ENCODE measurements at regions not wholly inside any gene's neighbourhood (a gene's known extent, or its start where the extent isn't known, plus 50 kb on each side); places are given as distances from the start of the nearest gene placed in this dataset.
"Not testable (repeated sequence)": the region's sequence is repeated elsewhere in the genome, so short reads cannot be mapped to it uniquely, and the experiment has no call there.

DNA sequence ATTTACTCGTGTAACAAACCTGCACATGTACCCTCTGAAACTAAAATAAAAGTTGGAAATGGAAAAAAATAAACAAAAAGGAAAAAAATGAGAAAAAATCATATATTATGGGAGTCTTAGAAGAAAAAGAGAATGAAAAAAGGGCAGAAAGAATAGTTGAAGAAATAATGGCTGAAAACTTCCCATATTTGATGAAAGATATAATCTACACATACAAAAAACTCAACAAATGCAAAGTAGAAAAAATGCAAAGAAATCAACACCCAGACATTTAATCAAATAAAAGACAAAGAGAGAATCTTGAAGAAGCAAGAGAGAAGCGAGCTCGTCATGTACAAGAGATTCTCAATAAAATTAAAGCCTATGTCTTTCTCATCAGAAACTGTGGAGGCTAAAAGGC lies 73.8 kb downstream of the SLC25A46 start:
- DNase-seq, result no peak

DNA sequence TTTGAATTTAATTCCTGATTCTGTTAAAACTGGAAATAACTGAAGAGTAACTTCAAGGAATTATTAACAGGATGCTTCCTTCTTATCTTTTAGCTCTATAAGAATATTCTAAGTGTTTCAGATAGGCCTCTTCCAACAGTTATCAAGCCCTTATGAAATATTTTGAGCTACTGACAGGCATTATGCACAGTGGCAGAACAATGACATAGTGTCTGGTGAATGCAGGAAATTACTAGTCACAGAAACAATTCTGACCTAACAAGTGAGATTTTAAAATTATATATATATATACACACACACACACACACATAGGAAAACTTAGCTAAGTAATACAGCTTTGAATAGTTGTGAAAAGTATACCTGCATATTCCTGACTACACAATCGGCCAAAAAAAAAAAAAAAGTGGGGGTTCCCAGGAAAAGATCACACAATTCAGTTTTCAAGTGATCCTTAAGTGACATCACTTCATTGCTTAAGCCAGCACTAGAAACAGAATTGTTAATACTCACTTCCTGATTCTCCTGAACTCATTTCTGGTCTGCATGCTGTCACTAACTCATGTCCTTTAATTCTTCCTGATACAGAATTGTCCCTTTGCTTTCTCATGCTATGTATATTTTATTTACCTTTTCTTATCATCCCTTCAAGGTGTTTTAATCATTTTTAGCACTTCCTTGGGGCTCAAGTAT lies 77.3 kb downstream of the SLC25A46 start:
- no peak for DNase-seq

DNA sequence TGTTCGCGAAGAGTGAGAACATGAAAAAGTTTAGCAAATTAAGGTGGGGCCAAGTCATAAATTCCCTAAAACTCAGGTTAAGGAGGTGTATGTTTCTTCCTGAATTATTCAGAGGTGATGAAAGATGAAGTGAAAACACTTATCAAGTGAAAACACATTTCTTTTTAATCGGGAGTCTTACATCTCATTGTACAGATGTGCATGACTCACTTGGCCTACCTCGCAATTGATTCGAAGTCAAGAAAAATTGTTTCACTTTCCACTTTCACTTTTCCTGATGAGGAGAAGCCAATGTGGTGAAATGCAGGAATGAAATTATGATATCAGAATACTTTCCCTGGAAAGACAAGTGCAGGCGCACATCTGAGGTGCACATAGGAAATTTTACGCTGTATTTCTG lies 78.7 kb downstream of the SLC25A46 start:
- no peak for DNase-seq

DNA sequence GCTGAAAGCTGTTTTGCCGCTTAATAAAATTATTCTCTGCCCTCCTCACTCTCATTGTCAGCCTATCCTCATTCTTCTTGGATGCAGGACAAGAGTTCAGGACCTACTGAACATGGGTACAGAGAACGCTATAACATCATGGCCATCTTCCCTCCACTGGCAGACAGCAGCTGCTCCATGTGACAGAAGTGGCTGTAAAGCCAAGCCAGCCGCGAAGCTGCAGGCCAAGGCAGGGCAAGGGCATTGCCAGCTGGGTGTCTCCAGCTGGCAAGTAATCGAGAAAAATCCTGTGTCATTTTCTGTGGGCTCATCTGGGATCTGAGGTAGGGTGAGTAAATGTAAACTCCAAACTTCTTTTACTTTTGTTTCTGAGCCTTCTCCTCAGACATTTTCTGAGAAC lies 84.8 kb downstream of the SLC25A46 start:
- no peak for DNase-seq

DNA sequence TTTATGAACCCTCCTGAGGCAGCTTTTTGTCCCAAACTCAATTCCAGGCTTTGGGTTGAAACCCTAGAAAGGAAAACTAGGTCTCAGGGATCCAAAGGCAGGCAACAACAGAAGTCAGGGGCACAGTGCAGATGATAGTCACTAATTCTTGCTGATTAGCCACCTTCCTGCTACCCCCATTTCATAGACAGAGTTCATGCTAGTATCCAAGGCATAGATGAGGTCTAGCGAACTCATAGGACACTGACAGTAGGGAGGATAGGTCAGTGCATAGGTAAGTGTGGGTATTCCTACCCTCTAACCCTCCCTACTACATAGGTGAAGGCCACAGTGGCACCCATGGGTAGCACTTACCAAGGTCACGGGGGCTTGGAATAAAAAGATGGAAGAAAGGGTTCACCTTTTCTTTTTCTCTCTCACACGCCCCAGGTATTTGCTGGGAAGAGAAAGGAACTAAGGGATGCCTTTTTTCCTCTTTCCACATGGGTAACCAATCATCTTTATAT lies 86.2 kb downstream of the SLC25A46 start:
- no peak for DNase-seq

DNA sequence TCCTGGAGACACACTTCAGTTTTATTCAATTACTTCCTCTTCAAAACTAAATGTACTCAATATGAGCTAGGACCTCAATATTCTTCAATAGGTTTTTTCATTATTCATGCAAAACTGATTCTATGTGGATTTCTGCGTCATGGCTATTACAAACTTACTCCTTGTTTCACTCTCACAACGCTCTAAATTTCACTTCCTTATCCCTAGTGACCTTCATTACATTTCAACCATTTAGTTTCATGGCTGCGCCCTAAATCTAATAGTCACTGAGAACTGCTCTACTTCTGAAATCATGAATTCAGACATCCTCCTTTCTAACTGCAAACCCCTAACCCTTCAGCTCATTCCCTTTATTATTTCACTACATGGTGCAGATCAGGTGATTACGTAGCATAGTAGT lies 93.9 kb downstream of the SLC25A46 start:
- DNase-seq, result no peak

DNA sequence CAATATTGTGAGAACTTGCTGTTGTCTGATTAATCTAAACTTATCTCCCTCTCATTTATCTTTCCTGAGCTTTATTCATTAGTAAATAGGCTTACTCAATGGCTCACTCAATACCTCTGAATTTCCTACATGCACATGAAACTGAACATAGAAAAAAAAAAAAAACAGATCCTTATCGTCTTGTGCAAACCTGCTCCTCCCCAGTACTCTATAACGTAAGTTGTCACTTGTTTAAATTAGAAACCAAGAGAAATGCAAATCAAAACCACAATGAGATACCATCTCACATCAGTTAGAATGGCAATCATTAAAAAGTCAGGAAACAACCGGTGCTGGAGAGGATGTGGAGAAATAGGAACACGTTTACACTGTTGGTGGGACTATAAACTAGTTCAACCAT lies 96.1 kb downstream of the SLC25A46 start:
- DNase-seq, result not testable (repeated sequence)

DNA sequence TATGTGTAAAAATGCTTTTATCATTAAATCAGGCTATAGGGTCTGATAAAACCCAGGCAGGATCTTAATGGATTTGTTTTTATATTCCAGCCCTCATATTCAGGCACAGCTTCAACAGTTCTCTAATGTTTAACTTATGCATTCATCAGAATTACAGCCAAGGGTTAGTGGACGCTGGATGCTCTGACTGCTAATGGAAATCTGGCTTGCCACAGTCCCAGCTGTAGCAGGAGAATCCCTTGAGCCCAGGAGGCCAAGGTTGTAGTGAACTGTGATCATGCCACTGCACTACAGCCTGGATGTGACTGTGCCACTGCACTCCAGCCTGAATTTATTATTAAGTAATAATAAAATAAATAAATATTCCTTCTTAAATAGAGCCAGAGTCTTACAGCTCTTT lies 98.0 kb downstream of the SLC25A46 start:
- DNase-seq, result no peak

DNA sequence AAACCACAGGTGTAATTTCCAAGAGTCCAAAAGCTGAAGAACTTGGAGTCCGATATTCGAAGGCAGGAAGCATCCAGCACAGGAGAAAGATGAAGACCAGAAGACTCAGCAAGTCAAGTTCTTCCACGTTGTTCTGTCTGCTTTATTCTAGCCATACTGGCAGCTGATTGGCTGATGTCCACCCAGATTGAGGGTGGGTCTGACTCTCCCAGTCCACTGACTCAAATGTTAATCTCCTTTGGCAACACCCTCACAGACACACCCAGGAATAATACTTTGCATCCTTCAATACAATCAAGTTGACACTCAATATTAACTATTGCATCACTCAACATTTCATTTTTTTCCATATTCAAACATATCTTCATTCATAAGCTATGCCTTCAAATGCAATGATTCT lies 99.5 kb downstream of the SLC25A46 start:
- DNase-seq, result not testable (repeated sequence)

DNA sequence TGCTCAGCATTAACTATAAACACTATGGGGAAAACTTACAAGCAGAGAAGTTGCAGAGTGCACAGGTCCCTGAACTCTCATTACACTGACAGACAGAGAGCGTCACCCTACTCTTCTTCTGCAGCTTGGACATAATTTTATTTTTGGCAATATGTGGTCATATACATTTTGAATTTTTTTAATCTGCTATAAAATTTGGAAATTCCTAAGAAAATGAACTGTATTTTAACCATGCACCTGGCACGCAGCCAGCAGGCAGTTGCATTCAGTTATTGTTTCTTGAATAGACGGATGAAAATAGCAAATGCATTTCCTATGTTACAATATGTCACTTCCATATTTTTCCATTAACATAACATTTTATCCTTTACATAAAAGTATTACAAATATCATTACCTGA lies 100.2 kb downstream of the SLC25A46 start:
- no peak for DNase-seq

DNA sequence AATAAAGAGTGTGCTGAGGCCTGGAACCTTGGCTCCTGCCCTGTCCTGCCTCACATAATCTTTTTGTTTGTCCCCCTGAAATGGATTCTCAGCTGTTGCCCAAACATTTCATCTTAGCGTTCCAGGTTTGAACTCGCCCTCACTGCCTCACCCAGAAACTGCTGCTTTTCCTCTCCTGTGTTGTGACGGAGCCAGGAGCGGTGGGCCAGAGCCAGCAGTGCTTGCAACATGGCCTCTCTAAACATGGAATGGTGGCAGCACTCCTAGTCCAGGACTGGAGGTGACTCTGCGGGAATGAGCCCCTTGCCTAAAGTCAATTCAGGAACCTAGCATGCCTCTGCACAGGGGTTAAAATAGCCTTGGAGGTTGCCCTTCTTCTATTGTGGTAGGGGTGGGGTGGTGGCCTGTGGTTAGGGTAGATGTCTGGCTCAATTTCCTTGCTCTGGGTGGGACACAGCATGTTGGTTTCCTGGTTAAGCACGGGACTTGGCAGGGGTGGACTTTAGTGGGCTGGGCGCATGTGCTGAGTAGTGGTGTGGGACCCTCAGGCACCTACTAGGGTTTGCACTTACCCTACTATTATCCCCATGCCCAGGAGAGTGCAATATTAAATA lies 101.6 kb downstream of the SLC25A46 start:
- no peak for DNase-seq

DNA sequence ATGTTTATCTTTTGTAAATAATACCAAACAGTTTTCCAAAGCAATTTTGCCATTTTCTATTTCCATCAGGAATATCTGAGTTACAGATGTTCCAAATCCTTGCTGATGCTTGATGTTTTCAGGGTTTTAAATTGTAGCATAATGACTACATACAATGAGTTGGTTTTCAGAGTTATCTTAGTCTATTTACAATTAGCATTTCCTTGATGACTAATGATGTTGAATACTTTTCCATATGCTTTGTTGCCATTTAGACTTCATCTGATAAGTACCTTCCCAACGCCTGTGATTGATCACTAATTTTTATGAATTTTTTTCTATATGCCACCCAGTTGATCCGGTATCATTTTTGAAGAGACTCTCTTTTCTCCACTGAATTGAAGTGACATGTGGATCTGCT lies 102.3 kb downstream of the SLC25A46 start:
- no peak for DNase-seq

DNA sequence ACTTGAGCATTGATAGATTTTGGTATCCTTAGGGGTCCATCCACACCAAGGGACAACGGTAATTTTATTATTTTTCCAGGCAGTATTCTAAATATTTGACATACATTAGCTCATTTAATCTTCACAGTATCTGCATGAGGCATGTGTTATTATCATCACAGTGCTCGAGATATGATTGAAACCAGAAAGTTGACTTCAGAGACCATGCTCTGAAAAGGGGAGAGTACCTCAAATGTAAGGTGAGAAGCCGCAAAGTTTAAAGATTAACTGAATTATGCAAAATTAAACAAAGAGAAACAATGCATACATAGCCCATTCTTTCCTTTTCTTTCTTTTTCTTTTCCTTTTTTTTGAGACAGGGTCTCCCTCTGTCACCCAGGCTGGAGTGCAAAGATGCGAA lies 104.1 kb downstream of the SLC25A46 start:
- no peak for DNase-seq

DNA sequence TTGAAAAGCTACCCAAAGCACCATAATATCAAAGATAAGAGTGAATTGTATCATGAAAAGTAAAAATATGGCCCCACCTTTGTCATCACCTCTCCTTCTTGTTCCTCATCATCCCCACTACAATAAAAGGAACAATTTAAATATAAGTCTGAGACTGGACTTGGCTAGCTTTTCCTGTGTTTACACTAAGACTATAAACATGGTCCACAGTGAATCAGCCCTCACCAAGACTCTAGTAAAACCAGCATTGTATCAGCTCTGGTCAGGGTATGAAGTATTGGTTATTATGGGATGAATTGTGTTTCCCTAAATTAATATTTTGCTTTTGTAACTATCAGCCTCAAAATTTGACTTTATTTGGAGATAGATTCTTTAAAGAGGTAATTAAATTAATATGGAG lies 105.4 kb downstream of the SLC25A46 start:
- DNase-seq, result no peak

DNA sequence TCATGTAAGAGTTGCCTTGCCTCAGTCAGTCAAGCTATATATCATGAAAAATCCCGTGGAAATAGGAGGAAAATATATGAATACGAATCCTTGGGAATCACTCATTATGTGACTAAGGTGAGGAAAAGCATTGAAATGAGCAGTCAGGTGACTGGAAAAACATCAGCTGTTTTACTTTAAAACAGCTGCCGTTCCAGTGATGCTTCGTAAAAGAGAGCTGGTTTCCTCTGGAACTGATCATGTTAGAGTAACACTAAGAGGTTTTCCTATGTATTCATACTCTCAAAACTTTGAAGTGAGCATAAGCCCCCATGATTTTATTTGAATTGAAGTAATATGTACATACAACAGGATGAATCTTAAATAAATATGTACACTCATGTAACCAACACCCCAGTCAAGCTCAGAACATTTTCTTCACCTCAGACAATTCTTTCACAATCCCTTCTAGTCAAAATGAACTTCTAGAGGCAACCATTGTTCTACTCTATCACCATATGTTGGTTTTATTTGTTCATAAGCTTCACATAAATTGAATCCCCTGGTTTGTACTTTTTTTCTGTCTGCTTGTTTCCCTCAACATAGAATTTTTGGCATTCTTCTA lies 107.7 kb downstream of the SLC25A46 start:
- DNase-seq, result no peak

DNA sequence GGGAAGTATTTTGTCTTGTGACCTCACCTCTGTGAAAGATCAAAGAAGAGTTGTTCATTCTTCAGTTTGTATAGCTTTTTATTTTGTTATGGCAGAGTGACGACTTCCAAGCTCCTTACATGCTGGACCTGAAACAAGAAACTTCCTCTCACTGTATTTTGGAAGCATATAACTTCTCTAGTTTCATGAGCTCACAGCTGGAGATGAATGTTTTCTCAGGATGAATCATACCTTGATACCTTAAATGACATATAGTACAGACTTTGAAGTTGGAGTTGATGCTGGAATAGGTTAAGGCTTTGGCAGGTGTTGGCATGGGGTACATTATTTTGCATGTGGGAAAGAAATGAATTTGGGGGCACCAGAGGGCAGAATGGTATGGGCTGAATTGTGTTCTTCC lies 112.5 kb downstream of the SLC25A46 start:
- DNase-seq, result no peak

DNA sequence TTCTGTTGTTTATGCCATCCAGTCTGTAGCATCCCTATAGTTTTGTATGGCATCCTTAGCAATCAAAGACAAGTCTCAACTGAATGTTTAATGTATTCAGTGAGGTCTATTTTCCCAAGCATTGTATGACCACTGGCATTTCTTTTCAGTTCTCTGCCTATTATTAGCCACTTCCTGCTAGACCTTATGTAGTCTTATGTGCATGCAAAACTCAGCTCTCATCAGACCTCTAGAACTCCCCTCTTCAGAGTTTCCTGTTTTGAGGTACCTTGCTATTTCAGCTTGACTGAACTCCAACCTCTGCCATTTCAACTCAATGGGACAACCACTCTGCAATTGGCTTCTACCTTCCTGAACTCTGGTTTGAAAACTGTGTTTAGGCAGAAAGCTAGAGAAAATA lies 113.2 kb downstream of the SLC25A46 start:
- no peak for DNase-seq

DNA sequence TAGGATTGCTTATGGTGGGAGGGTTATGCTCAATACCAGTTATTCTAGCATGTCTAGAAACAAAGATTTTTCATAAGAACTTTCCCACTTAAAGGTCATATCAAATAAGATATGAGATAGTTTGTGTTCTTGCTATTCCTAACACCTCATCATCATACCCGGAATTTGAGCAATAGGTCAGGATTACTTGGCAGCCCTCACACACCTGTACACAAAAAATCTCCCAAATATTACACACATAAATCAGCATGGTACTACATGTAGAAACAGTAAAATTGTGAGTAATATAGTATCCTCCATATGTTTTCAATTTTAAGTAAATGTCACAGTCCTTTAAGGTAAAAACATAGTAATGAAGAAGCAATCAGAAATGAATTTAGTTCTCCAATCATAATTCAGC lies 113.7 kb downstream of the SLC25A46 start:
- DNase-seq, result no peak

DNA sequence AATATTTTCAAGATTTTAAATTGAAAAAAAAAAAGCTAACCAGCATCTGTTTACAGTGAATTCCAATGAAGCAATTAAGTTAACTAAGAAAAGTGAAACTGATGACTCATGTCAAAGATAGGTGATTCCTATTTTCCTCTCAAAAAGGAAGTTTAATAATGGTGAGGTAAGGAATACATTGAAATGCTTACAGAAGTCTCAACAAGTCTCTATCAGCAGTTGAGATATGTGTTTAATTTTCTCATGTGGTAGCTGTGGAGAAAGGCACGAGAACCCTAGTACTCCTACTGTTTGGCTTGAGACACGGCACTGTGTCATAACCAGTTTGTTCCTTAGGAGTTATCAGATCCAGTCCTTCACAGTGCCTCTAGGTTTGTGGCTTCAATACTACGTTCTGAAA lies 114.5 kb downstream of the SLC25A46 start:
- no peak for DNase-seq

DNA sequence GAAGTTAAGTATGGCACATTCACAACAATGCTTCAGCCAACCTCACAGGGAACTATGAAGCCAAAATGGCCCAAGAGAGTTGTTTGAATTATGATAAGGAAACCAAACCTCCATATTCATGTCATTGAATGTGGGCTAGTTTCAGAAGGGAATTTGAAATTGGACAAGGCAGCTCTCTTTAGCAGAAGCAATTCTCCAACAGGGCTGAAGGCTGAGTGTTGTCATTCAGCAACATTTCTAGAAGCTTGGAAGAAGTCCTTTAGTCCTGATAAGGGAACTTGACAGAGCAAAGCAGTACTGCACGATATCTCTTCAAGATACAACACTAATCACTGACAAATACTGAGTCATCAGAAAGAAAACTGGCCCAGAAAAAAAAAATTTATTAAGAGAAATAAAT lies 115.4 kb downstream of the SLC25A46 start:
- DNase-seq, result no peak

DNA sequence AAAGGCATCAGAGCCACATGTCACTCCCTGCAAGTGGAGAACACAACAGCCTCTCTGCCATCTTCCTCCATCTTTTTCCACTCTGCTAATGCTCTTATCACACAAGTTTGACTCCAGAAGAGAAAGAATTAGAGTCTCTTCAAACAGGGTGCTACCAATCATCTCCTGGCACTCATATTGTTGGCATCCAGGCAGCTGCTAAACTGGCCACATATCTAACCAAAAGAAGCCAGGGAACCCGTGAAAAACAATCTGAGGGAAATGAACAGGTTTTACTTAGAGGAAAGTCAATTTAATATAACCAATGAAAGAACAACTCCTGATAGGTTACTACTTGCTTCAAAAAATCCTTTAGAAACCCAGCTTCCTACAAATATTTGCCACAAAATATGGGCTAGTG lies 117.2 kb downstream of the SLC25A46 start:
- DNase-seq, result no peak

DNA sequence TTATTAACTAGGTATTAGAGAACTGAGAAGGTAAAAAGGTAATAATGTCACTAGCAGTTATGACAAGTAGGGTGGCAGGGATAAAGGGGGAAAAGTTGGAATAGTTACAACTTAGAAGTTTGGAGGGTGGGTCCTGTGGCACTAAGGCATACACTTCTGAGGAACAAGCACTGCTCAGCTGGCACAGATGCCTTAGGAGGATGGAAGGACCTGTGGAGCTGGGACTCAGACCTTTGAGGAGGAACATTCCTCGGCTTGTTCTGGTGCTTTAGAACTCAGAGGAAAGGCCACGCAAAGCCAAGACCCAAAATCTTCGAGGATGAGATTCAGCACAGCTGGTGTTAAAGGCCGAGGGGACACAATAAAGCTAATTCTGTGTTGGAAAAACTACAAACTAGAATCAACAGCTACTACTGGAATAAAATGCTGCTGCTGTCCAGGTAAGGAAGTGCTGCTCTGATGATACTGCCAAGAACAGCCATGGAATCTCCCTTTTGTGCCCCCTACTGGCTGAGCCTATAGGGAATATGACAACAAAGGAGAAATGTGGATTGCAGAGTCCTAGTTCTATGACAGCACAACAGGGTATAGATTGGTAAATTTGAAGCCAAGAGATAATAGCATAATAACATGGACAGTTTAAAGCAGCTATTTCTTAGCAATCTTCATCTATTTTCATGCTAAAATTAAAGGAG lies 126.7 kb downstream of the SLC25A46 start:
- no peak for DNase-seq

DNA sequence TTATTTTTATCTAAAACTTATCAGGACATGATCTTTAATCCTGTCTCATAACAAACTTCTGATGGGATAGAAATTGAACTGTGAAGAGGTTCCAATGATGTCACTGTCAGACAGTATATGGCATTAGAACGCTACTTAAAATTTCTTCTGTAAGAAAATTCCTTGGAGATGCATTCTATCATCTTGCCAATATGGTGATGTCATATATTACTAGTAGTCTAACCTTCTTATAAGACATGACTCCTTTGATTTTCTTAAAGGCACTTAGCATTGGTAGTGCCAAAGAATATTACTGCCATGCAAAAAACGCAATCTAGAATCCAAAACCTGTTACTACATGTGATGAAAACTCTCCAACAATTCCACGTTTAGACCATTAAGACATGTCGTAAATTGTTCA lies 131.1 kb downstream of the SLC25A46 start:
- no peak for DNase-seq

DNA sequence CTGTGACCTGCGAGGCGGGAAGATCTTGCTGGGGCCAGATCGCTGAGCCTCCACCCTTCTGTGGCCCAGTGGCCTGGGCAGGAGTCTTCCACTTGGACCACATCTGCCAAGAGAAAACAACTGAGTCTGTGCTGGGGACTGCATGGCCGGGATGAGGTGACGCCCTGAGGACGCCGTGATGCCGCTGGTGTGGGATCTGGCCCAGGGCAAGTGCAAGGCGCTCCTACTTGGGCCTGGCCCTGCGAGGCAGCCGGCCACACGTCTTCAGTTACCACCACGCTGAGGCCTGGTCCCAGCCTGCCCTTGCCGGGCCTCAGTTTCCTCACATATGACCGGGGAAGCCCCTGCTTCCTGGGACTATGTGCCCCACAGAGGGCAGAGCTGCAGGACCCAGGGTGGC lies 133.4 kb downstream of the SLC25A46 start:
- DNase-seq, result no peak
